ENCODE measurements at regions not wholly inside any gene's neighbourhood (a gene's known extent, or its start where the extent isn't known, plus 50 kb on each side); places are given as distances from the start of the nearest gene placed in this dataset.
A peak's percentile ranks its signal among the peaks of the same experiment; 100 is the strongest.
"Not testable (repeated sequence)": the region's sequence is repeated elsewhere in the genome, so short reads cannot be mapped to it uniquely, and the experiment has no call there.

GRCh38 chr20:29031262-29031982 lies 2226.0 kb upstream of the DEFB115 start:
- not testable (repeated sequence) for H3K27ac ChIP-seq (ENCODE audit: insufficient read depth, low read length); H4K20me1 ChIP-seq (ENCODE audit: control insufficient read depth, extremely low read depth, insufficient read depth, low read length); H3K4me1 ChIP-seq (ENCODE audit: control insufficient read depth, extremely low read depth, insufficient read depth, low read length); DNase-seq (ENCODE audit: low read depth in 2 of 2); H3K36me3 ChIP-seq (ENCODE audit: control insufficient read depth, insufficient read depth, low read length); H3K9me3 ChIP-seq (ENCODE audit: control insufficient read depth, insufficient read depth, low read depth, low read length); H3K4me2 ChIP-seq (ENCODE audit: extremely low read depth, insufficient read depth, low read length); H3K27me3 ChIP-seq (ENCODE audit: control insufficient read depth, insufficient read depth, low read length); H2AFZ ChIP-seq (ENCODE audit: low read length); H3K4me3 ChIP-seq (replicated peaks in 1 of 4; ENCODE audit: control extremely low read depth in 1 of 4, insufficient read depth in 1 of 4, low read depth in 3 of 4, low read length in 4 of 4); H3K79me2 ChIP-seq (ENCODE audit: control insufficient read depth, insufficient read depth, low read length); H3K9ac ChIP-seq (ENCODE audit: insufficient read depth, low read length)

- not testable (repeated sequence) for H3K79me2 ChIP-seq (ENCODE audit: control insufficient read depth, insufficient read depth, low read length); H3K4me2 ChIP-seq (ENCODE audit: extremely low read depth, insufficient read depth, low read length); H3K27me3 ChIP-seq (ENCODE audit: control insufficient read depth, insufficient read depth, low read length); H3K4me1 ChIP-seq (ENCODE audit: control insufficient read depth, extremely low read depth, insufficient read depth, low read length); H3K36me3 ChIP-seq (ENCODE audit: control insufficient read depth, insufficient read depth, low read length); H3K9me3 ChIP-seq (ENCODE audit: control insufficient read depth, insufficient read depth, low read depth, low read length); DNase-seq (ENCODE audit: low read depth in 2 of 2); H3K9ac ChIP-seq (ENCODE audit: insufficient read depth, low read length); H4K20me1 ChIP-seq (ENCODE audit: control insufficient read depth, extremely low read depth, insufficient read depth, low read length); H3K4me3 ChIP-seq (replicated peaks in 1 of 4; ENCODE audit: control extremely low read depth in 1 of 4, insufficient read depth in 1 of 4, low read depth in 3 of 4, low read length in 4 of 4); H2AFZ ChIP-seq (ENCODE audit: low read length); H3K27ac ChIP-seq (ENCODE audit: insufficient read depth, low read length)
Observed at GRCh38 chr20:29044239-29044638, 2213.2 kb upstream of the DEFB115 start.

GRCh38 chr20:29050008-29050606 lies 2207.4 kb upstream of the DEFB115 start:
- not testable (repeated sequence) for H3K27me3 ChIP-seq (ENCODE audit: control insufficient read depth, insufficient read depth, low read length); H3K4me1 ChIP-seq (ENCODE audit: control insufficient read depth, extremely low read depth, insufficient read depth, low read length); H3K9ac ChIP-seq (ENCODE audit: insufficient read depth, low read length); H3K79me2 ChIP-seq (ENCODE audit: control insufficient read depth, insufficient read depth, low read length); H3K4me2 ChIP-seq (ENCODE audit: extremely low read depth, insufficient read depth, low read length); H3K9me3 ChIP-seq (ENCODE audit: control insufficient read depth, insufficient read depth, low read depth, low read length); DNase-seq (ENCODE audit: low read depth in 2 of 2); H3K4me3 ChIP-seq (replicated peaks in 1 of 4; ENCODE audit: control extremely low read depth in 1 of 4, insufficient read depth in 1 of 4, low read depth in 3 of 4, low read length in 4 of 4); H3K27ac ChIP-seq (ENCODE audit: insufficient read depth, low read length); H2AFZ ChIP-seq (ENCODE audit: low read length); H3K36me3 ChIP-seq (ENCODE audit: control insufficient read depth, insufficient read depth, low read length); H4K20me1 ChIP-seq (ENCODE audit: control insufficient read depth, extremely low read depth, insufficient read depth, low read length)
- TF ChIP-seq CTCF (conservative IDR thresholded peaks at IDR 0.05 in 1 of 2, IDR thresholded peaks at IDR 0.05 in 1 of 2; ENCODE audit: low read depth in 1 of 2, low read length in 2 of 2), result peak in 1 of 2 donors; percentile 15

GRCh38 chr20:29057866-29058484 lies 2199.5 kb upstream of the DEFB115 start:
- H2AFZ ChIP-seq (ENCODE audit: low read length); H3K4me3 ChIP-seq (replicated peaks in 1 of 4; ENCODE audit: control extremely low read depth in 1 of 4, insufficient read depth in 1 of 4, low read depth in 3 of 4, low read length in 4 of 4); H3K79me2 ChIP-seq (ENCODE audit: control insufficient read depth, insufficient read depth, low read length); DNase-seq (ENCODE audit: low read depth in 2 of 2); H3K27ac ChIP-seq (ENCODE audit: insufficient read depth, low read length); H4K20me1 ChIP-seq (ENCODE audit: control insufficient read depth, extremely low read depth, insufficient read depth, low read length); H3K9me3 ChIP-seq (ENCODE audit: control insufficient read depth, insufficient read depth, low read depth, low read length); H3K9ac ChIP-seq (ENCODE audit: insufficient read depth, low read length); H3K36me3 ChIP-seq (ENCODE audit: control insufficient read depth, insufficient read depth, low read length); H3K4me2 ChIP-seq (ENCODE audit: extremely low read depth, insufficient read depth, low read length); H3K4me1 ChIP-seq (ENCODE audit: control insufficient read depth, extremely low read depth, insufficient read depth, low read length); H3K27me3 ChIP-seq (ENCODE audit: control insufficient read depth, insufficient read depth, low read length): not testable (repeated sequence)
- TF ChIP-seq CTCF (conservative IDR thresholded peaks at IDR 0.05 in 1 of 2, IDR thresholded peaks at IDR 0.05 in 1 of 2; ENCODE audit: low read depth in 1 of 2, low read length in 2 of 2), result peak; percentile 39 to 51

GRCh38 chr20:29062451-29062850 lies 2195.0 kb upstream of the DEFB115 start:
- H2AFZ ChIP-seq (ENCODE audit: low read length); H3K4me2 ChIP-seq (ENCODE audit: extremely low read depth, insufficient read depth, low read length); DNase-seq (ENCODE audit: low read depth in 2 of 2): not testable (repeated sequence)

More at GRCh38 chr20:29062451-29062850, 2195.0 kb upstream of the DEFB115 start:
- not testable (repeated sequence) for H3K4me3 ChIP-seq (replicated peaks in 1 of 4; ENCODE audit: control extremely low read depth in 1 of 4, insufficient read depth in 1 of 4, low read depth in 3 of 4, low read length in 4 of 4); H3K4me1 ChIP-seq (ENCODE audit: control insufficient read depth, extremely low read depth, insufficient read depth, low read length); H3K79me2 ChIP-seq (ENCODE audit: control insufficient read depth, insufficient read depth, low read length); H3K27ac ChIP-seq (ENCODE audit: insufficient read depth, low read length); H3K9me3 ChIP-seq (ENCODE audit: control insufficient read depth, insufficient read depth, low read depth, low read length); H4K20me1 ChIP-seq (ENCODE audit: control insufficient read depth, extremely low read depth, insufficient read depth, low read length); H3K27me3 ChIP-seq (ENCODE audit: control insufficient read depth, insufficient read depth, low read length); H3K36me3 ChIP-seq (ENCODE audit: control insufficient read depth, insufficient read depth, low read length); H3K9ac ChIP-seq (ENCODE audit: insufficient read depth, low read length)
